GM21381 (cell line): ENCODE measurements at regions not wholly inside any gene's neighbourhood (a gene's known extent, or its start where the extent isn't known, plus 50 kb on each side); places are given as distances from the start of the nearest gene placed in this dataset.
"Not testable (repeated sequence)": the region's sequence is repeated elsewhere in the genome, so short reads cannot be mapped to it uniquely, and the experiment has no call there.

Experiments used
- ATAC-seq: cut with Tn5 transposase; IDR thresholded peaks from one replicate; pipeline ENCODE4 v1.9.1; 2021; ENCODE audit warnings: mild to moderate bottlenecking, moderate library complexity; ENCODE audit not compliant: unreplicated experiment

DNA sequence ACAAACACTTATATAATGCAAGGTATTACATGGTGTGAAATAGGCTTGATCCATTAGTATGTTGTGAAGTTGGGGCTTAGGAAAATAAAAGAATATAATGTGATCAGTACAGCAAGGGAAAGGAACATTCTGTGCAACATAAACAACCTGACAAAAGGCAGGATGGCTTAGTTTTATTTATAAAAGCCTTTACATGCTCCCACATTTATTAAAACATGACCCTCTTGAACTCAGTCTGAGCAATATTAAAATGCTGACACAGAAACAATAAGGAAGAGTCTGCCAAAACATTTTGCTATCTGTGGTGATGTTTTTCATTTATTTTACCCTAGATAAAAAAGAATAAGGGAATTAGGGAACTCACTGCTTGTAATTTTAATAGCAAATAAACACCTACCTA is 519.7 kb downstream of the PCDH7 start:
- no peak for ATAC-seq

GRCh38 chr4:31241504-31242106 is 521.4 kb downstream of the PCDH7 start:
- ATAC-seq: no peak

DNA sequence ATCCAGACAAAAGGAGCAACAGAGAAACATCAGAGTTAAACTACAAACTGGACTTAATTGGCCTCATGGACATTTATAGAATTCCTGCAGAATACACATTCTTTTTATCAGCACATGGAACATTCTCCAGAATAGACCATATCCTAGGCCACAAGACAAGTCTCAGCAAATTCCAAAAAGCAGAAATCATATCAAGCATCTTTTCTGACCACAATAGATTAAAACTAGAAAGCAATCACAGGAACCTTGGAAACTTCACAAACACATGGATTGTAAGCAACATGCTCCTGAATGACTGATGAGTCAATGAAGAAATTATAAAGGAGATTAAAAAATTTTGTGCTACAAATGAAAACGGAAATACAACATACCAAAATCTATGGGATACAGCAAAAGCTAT is 526.7 kb downstream of the PCDH7 start:
- no peak for ATAC-seq

GRCh38 chr4:31259119-31259518 is 539.0 kb downstream of the PCDH7 start:
- ATAC-seq: no peak

GRCh38 chr4:31261632-31262031 is 541.5 kb downstream of the PCDH7 start:
- ATAC-seq: no peak

- ATAC-seq: not testable (repeated sequence)
Measured at GRCh38 chr4:31266094-31266493, 545.9 kb downstream of the PCDH7 start.

DNA sequence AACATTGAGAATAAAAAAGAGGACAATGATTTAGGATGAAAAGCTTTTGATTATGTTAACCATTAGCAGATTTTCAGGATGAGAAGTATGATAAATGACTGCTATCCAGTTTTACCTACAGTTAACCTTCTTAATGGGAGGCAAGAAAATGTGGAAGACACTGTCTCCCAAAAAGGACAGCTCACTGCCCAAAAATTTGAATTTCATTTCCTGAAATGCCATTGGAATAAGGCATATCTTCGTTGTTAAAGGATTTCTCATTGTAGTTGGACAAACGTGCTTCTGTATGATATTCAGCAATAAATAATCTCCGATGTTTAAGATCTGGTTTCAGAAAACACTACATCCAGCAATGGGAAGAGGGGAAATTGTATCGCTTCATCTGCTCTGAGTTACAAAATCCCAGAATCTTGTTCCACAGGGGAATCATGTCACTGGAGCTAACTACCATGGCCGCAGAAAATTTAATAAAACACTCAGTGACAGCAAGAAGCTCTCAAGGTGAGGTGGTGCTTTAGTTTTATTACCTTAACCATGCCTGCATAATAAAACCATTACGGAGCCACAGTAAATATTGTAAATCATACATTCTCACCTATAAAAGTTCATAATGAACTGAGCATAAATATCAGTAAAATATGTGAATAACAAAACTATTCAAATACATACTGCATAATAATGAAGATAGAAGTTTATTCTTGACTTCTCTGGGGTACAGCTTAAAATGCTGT is 552.3 kb downstream of the PCDH7 start:
- ATAC-seq: no peak

DNA sequence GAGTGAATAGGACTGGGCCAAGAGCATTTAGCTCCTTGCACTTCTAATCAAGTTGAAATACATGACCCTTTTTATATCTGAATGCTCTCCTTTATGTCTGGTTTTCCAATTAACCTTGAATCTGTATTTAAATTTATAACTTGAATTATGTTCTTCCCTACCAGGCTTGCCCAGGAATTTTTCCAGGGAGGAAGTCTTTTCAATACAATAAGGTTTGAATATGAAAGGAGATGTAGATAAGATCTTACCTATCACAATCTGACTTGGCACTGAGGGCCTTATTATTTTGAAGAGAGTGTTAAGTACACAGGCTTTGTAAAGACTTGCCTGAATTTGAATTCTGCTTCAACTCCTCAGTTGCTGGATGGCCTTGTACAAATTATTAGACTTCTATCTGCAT is 555.7 kb downstream of the PCDH7 start:
- ATAC-seq: no peak

DNA sequence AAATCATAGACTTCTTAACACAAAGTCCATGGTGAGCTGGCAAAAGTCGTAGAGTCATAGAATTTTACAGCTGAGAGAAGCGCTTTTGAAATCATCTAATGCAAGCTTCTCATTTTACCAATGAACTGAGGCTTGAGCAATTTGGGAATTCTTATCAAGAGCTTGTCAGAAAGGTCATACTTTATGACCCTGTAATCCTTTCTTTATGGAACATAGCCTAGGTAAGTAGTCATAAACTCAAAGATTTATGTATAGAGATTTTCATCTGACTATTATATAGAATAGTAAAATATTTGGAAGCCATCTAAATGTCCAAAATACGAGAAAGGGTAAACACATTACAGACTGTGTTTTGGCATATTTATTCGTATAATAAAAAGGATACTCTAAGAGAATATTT is 563.5 kb downstream of the PCDH7 start:
- ATAC-seq: no peak

- no peak for ATAC-seq
Measured at GRCh38 chr4:31290836-31291235, 570.7 kb downstream of the PCDH7 start.

GRCh38 chr4:31291238-31291637 is 571.1 kb downstream of the PCDH7 start:
- ATAC-seq: no peak

- no peak for ATAC-seq
Measured at GRCh38 chr4:31294655-31295480, 574.7 kb downstream of the PCDH7 start.

GRCh38 chr4:31298737-31299136 is 578.6 kb downstream of the PCDH7 start:
- ATAC-seq: no peak

DNA sequence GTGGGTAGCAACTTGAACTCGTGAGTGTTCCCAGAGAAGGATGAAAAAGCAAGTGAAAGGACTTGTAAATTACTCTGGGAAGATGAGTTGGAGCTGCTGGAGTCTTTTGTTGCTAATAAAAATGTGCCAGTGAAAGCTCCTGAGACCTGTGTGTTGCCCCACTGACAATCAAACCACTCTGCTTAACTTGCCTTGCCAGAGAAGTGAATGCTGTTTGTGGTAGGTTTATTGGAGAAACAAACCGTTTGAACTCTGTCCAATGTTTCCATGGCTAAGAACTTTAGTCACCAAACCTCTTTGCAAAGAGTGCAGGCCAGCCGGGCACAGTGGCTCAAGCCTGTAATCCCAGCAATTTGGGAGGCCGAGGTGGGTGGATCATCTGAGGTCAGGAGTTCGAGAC is 586.9 kb downstream of the PCDH7 start:
- no peak for ATAC-seq

DNA sequence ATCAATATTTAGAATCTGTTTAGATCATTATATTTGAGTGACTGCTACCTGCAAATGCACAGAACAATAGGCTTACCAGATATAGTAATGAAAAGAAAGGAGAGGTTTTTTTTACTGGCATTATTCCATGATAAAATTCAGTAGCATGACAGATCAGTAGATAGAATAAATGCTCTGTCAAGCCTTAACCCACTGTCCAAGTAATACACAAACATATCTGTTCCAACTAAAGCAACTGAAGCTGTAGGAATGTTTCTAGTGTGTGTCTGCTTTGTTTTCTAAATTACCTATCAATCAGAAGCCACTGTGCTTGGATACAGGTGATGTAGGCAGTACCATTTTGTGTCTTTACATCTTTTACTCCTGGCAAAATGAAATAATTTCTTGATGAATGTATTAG is 604.6 kb downstream of the PCDH7 start:
- no peak for ATAC-seq

GRCh38 chr4:31325300-31325699 is 605.1 kb downstream of the PCDH7 start:
- ATAC-seq: no peak

GRCh38 chr4:31327031-31327430 is 606.9 kb downstream of the PCDH7 start:
- no peak for ATAC-seq

DNA sequence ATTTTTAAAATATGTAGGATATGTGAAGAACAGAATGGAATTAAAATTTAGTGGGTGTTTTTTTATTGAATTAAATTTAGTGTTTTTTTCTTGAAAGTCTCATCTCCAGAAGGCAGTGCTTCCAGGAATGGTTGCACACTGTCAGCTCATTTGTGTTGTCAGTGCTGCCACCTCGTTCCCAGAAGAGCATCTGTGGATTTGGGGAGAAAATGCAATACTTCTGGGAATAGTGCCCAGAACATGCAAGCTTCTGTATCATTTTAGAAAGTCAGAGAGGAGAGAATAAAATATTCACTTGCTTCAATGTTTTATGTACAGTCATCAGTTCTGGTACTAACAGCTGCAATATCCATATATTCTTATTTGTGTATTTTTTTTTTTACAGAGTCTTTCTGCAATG is 608.8 kb downstream of the PCDH7 start:
- no peak for ATAC-seq

DNA sequence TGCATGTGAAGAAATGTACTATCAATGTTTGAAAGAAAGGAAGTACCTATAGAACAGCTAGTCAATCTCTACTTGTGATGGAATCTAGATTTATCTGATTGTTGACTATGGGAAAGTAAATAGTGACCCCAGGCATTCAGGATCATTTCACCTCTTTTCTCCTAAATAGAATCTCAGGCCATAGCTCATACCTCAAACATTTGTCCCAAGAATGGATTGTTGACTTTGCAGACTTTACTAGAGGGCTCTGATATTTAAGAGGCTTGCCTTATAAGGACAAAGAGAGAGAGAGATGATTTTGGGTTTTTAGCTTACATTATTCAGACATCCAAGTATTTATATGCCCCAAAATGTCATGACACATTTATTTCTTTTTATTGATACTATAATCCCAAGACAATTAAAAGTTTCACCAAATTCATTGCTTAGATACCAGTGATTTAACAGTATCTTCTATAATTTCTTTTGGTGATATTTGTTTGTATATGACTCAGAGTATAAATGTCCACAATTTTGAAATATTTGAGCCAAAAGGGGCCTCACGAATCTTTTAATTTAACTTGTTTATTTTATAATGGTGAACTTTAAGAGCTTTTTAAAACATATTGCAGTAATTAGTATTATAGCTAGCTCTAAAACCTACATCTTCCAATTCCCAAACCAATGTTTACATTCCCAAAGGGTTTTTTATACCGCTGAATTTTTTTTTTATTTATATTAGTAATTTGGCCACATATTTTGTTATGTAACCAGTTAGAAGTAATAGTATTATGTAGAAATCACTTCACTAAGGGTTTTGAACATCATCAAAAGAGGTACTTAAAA is 614.1 kb downstream of the PCDH7 start:
- ATAC-seq: no peak

- no peak for ATAC-seq
Measured at GRCh38 chr4:31338000-31338399, 617.8 kb downstream of the PCDH7 start.
